Fibroblast of lung (primary cell): ENCODE measurements at regions not wholly inside any gene's neighbourhood (a gene's known extent, or its start where the extent isn't known, plus 50 kb on each side); places are given as distances from the start of the nearest gene placed in this dataset.

Source experiments
- DNase-seq, 2 donors: peaks; one replicate each; pipeline versions ENCODE4 v3.0.0 to v3.0.0-alpha.2; 2010; ENCODE audit warnings: low read depth in 2 of 2
- H2AFZ ChIP-seq: 2 replicates; pipeline ENCODE4 v1.5.1; 2012; ENCODE audit warnings: low read length, control low read depth, inconsistent platforms
- H3K27ac ChIP-seq: 2 replicates; pipeline ENCODE4 v1.5.1; 2011; ENCODE audit warnings: low read length, control low read depth; ENCODE audit not compliant: insufficient read depth
- H3K27me3 ChIP-seq: 2 replicates; pipeline ENCODE4 v1.5.1; 2011; ENCODE audit warnings: mild to moderate bottlenecking, low read length; ENCODE audit not compliant: control insufficient read depth, insufficient read depth
- H3K36me3 ChIP-seq: 2 replicates; pipeline ENCODE4 v1.5.1; 2011; ENCODE audit warnings: low read length; ENCODE audit not compliant: control insufficient read depth, insufficient read depth
- H3K4me1 ChIP-seq: 2 replicates; pipeline ENCODE4 v1.5.1; 2011; ENCODE audit warnings: low read length; ENCODE audit not compliant: control insufficient read depth, insufficient read depth; ENCODE audit errors: extremely low read depth
- H3K4me2 ChIP-seq: 2 replicates; pipeline ENCODE4 v1.5.1; 2011; ENCODE audit warnings: low read length, control low read depth; ENCODE audit not compliant: insufficient read depth; ENCODE audit errors: extremely low read depth
- H3K4me3 ChIP-seq, 4 experiments: fragments of 200-600 bp in 1 of 4; sonication (generic) in 1 of 4; replicated peaks in 1 of 4; 2 replicates each; pipeline ENCODE4 v1.5.1; 2011 to 2016; ENCODE audit warnings: low read length in 4 of 4, low read depth in 3 of 4, mild to moderate bottlenecking in 3 of 4, control low read depth in 2 of 4, inconsistent platforms in 1 of 4, mixed read lengths in 1 of 4; ENCODE audit not compliant: insufficient read depth in 1 of 4; ENCODE audit errors: control extremely low read depth in 1 of 4
- H3K79me2 ChIP-seq: 2 replicates; pipeline ENCODE4 v1.5.1; 2012; ENCODE audit warnings: mild to moderate bottlenecking, low read length, inconsistent platforms; ENCODE audit not compliant: control insufficient read depth, insufficient read depth
- H3K9ac ChIP-seq: 2 replicates; pipeline ENCODE4 v1.5.1; 2011; ENCODE audit warnings: mild to moderate bottlenecking, low read length, control low read depth; ENCODE audit not compliant: insufficient read depth
- H3K9me3 ChIP-seq: 2 replicates; pipeline ENCODE4 v1.5.1; 2012; ENCODE audit warnings: low read depth, low read length; ENCODE audit not compliant: control insufficient read depth, insufficient read depth
- H4K20me1 ChIP-seq: 2 replicates; pipeline ENCODE4 v1.5.1; 2011; ENCODE audit warnings: low read length; ENCODE audit not compliant: control insufficient read depth, insufficient read depth; ENCODE audit errors: extremely low read depth
- EZH2 ChIP-seq: IDR thresholded peaks from 2 replicates; pipeline ENCODE4 v1.5.1; 2012; ENCODE audit warnings: low read length, control low read depth, mild to moderate bottlenecking; ENCODE audit errors: missing control alignments
- TF ChIP-seq, protein P1 (sequence below), 2 donors: IDR thresholded peaks in 1 of 2; conservative IDR thresholded peaks in 1 of 2; 1 replicate in 1 of 2; 2 replicates in 1 of 2; pipeline ENCODE4 v1.5.1; 2011 to 2012; ENCODE audit warnings: low read length in 2 of 2, control low read depth in 1 of 2, inconsistent platforms in 1 of 2, low read depth in 1 of 2, mild to moderate bottlenecking in 1 of 2

DNA sequence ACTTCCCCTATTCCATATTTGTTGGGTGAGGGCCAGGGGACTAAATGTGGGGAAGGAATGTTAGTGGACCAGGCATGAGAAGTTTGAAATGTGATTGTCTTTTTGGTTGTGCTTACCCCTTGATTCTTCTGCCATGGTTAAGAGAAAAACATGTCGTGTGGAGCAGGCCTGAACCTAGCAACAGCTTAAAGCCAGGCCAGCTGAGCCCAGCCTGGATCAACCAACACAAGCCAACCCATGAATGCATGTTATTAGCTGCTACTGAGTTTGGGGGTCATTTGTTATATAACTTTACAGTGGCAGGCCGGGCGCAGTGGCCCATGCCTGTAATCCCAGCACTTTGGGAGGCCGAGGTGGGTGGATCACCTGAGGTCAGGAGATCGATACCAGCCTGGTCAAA, 52.4 kb upstream of the TRIO start:
- Histone ChIP-seq H3K27ac (no peak overlapping the region), H3K4me1 (no peaks in the 10 kb centered on the region), H3K4me2 (no peak overlapping the region), H3K4me3 (no peak overlapping the region), H3K27me3 (no peaks in the 10 kb centered on the region), H3K9me3 (no peaks in the 10 kb centered on the region), H3K36me3 (no peaks in the 10 kb centered on the region), H3K79me2 (no peaks in the 10 kb centered on the region), H3K9ac (no peak overlapping the region), H4K20me1 (no peaks in the 10 kb centered on the region), H2AFZ (no peak overlapping the region)
- no peak for TF ChIP-seq EZH2
- TF ChIP-seq, protein P1, sequence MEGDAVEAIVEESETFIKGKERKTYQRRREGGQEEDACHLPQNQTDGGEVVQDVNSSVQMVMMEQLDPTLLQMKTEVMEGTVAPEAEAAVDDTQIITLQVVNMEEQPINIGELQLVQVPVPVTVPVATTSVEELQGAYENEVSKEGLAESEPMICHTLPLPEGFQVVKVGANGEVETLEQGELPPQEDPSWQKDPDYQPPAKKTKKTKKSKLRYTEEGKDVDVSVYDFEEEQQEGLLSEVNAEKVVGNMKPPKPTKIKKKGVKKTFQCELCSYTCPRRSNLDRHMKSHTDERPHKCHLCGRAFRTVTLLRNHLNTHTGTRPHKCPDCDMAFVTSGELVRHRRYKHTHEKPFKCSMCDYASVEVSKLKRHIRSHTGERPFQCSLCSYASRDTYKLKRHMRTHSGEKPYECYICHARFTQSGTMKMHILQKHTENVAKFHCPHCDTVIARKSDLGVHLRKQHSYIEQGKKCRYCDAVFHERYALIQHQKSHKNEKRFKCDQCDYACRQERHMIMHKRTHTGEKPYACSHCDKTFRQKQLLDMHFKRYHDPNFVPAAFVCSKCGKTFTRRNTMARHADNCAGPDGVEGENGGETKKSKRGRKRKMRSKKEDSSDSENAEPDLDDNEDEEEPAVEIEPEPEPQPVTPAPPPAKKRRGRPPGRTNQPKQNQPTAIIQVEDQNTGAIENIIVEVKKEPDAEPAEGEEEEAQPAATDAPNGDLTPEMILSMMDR (conservative IDR thresholded peaks at IDR 0.05 in 1 of 2, IDR thresholded peaks at IDR 0.05 in 1 of 2; ENCODE audit: low read depth in 1 of 2, low read length in 2 of 2) = no peak
- no peak for DNase-seq

DNA sequence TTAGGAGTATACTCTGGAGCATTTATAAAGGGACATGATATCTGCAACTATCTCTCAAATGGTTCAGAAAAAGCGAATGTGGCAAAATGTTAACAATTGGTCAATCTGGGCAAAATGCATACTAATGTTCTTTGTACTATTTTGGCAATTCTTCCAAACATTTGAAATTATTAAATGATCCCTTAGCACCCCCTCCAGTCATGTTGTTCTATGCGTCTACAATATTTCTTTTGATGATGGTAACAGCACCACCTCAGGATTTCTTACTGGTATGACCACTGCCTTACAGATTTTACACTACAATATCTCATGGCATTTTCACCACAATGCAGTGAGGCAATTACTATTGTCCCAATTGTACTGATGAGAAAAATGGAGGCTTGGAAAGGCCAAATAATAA, 52.9 kb upstream of the TRIO start:
- H2AFZ ChIP-seq = no peak overlapping the region
- H3K9me3 ChIP-seq = no peaks in the 10 kb centered on the region
- TF ChIP-seq, protein P1 (conservative IDR thresholded peaks at IDR 0.05 in 1 of 2, IDR thresholded peaks at IDR 0.05 in 1 of 2; ENCODE audit: low read depth in 1 of 2, low read length in 2 of 2) = no peak
- TF ChIP-seq EZH2 = no peak
- DNase-seq = peak in 1 of 2 donors; percentile 12
- H3K4me3 ChIP-seq = no peak overlapping the region
- no peak overlapping the region for H3K4me2 ChIP-seq
- H3K27ac ChIP-seq = no peak overlapping the region
- no peaks in the 10 kb centered on the region for H3K27me3 ChIP-seq
- H3K4me1 ChIP-seq = no peaks in the 10 kb centered on the region
- no peaks in the 10 kb centered on the region for H4K20me1 ChIP-seq
- H3K79me2 ChIP-seq = no peaks in the 10 kb centered on the region
- H3K36me3 ChIP-seq = no peaks in the 10 kb centered on the region
- H3K9ac ChIP-seq = no peak overlapping the region

DNA sequence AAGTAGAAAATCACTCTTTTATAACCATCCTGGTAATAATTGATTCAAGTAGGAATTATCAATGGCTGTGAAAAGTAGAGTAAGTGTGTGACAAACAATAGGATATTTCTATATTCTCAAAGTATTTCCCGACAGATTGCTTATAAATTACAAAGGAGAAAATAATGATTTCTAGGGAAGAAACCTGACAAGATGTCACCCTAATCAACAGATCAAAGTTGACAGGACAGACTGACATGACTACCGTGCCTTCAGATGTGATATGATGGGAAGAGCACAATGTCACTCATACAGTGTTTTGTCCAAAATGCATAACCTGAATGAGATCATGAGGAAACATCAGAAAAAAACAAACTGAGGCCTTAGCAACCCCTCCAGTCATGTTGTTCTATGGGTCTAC, 53.9 kb upstream of the TRIO start:
- Histone ChIP-seq H3K36me3 (no peaks in the 10 kb centered on the region), H2AFZ (no peak overlapping the region), H3K4me3 (no peak overlapping the region), H3K9me3 (no peaks in the 10 kb centered on the region), H3K9ac (no peak overlapping the region), H3K4me2 (no peak overlapping the region), H4K20me1 (no peaks in the 10 kb centered on the region), H3K4me1 (no peaks in the 10 kb centered on the region), H3K27ac (no peak overlapping the region), H3K79me2 (no peaks in the 10 kb centered on the region), H3K27me3 (no peaks in the 10 kb centered on the region)
- TF ChIP-seq EZH2 = no peak
- TF ChIP-seq, protein P1 (conservative IDR thresholded peaks at IDR 0.05 in 1 of 2, IDR thresholded peaks at IDR 0.05 in 1 of 2; ENCODE audit: low read depth in 1 of 2, low read length in 2 of 2) = no peak
- no peak for DNase-seq
